H1 (cell line): ENCODE measurements at regions not wholly inside any gene's neighbourhood (a gene's known extent, or its start where the extent isn't known, plus 50 kb on each side); places are given as distances from the start of the nearest gene placed in this dataset.

ENCODE experiments used
- CTCF ChIA-PET: fragments of 300-600 bp; sonication (Branson Sonifier 250); formaldehyde crosslinking; loops from one replicate; lab custom pipeline; 2021; ENCODE audit not compliant: partially characterized antibody; lab: Charles Lee
- POLR2A ChIA-PET: fragments of 300-600 bp; sonication (Branson Sonifier 250); formaldehyde crosslinking; loops from one replicate; lab custom pipeline; 2021; ENCODE audit warnings: inconsistent platforms; ENCODE audit not compliant: partially characterized antibody; lab: Charles Lee
- DNase-seq, 2 experiments: peaks; one replicate each; pipeline versions ENCODE4 v3.0.0 to v3.0.0-alpha.2; 2010 to 2022; ENCODE audit warnings: low spot score in 2 of 2, low read depth in 1 of 2, mixed read lengths in 1 of 2
- FAIRE-seq: peaks from 2 replicates; lab custom pipeline; 2011; peaks lifted over from hg19 to GRCh38; lab: Jason Lieb, UNC
- H2AFZ ChIP-seq: 2 replicates; pipeline ENCODE4 v1.8.1; 2012; ENCODE audit warnings: low read length, inconsistent platforms
- H2AK5ac ChIP-seq: 2 replicates; pipeline ENCODE4 v1.6.1; 2013; ENCODE audit warnings: low read depth, low read length
- H2BK120ac ChIP-seq: replicated peaks from 2 replicates; pipeline ENCODE3; 2013; ENCODE audit warnings: low read depth, low read length, inconsistent platforms
- H2BK12ac ChIP-seq: 2 replicates; pipeline ENCODE4 v1.6.1; 2013; ENCODE audit warnings: low read depth, low read length
- H2BK15ac ChIP-seq: 2 replicates; pipeline ENCODE4 v1.6.1; 2013; ENCODE audit warnings: low read length
- H2BK20ac ChIP-seq: 2 replicates; pipeline ENCODE4 v1.6.1; 2013; ENCODE audit warnings: low read length
- H2BK5ac ChIP-seq: 2 replicates; pipeline ENCODE4 v1.6.1; 2013; ENCODE audit warnings: low read depth, low read length
- H3K14ac ChIP-seq: 2 replicates; pipeline ENCODE4 v1.6.1; 2013; ENCODE audit warnings: inconsistent platforms; ENCODE audit not compliant: insufficient read length
- H3K18ac ChIP-seq: 2 replicates; pipeline ENCODE4 v1.6.1; 2013; ENCODE audit warnings: low read length; ENCODE audit errors: extremely low read depth
- H3K23ac ChIP-seq: 2 replicates; pipeline ENCODE4 v1.6.1; 2013; ENCODE audit warnings: inconsistent platforms; ENCODE audit not compliant: insufficient read length
- H3K23me2 ChIP-seq: 2 replicates; pipeline ENCODE4 v1.6.1; 2013; ENCODE audit warnings: low read depth, low read length
- H3K27ac ChIP-seq: 2 replicates; pipeline ENCODE4 v1.6.1; 2011; ENCODE audit warnings: low read depth, low read length, inconsistent platforms
- H3K27me3 ChIP-seq, 4 experiments: replicated peaks in 1 of 4; 1 replicate in 1 of 4; 2 replicates in 3 of 4; pipeline versions ENCODE4 v1.6.1 to v1.8.1; 2011 to 2013; ENCODE audit warnings: low read length in 3 of 4, mild to moderate bottlenecking in 3 of 4, inconsistent platforms in 2 of 4, mixed read lengths in 2 of 4, moderate library complexity in 1 of 4; ENCODE audit not compliant: control insufficient read depth in 3 of 4, insufficient read depth in 3 of 4; ENCODE audit errors: extremely low read depth in 1 of 4
- H3K36me3 ChIP-seq, 4 experiments: 2 replicates each; pipeline versions ENCODE4 v1.6.1 to v1.8.1; 2011 to 2013; ENCODE audit warnings: mild to moderate bottlenecking in 4 of 4, low read length in 3 of 4, moderate library complexity in 2 of 4, control low read depth in 1 of 4, inconsistent platforms in 1 of 4; ENCODE audit not compliant: insufficient read depth in 4 of 4, control insufficient read depth in 2 of 4
- H3K4ac ChIP-seq: replicated peaks from 2 replicates; pipeline ENCODE3; 2013; ENCODE audit warnings: low read length, low read depth, mixed read lengths, inconsistent platforms; ENCODE audit not compliant: insufficient read length
- H3K4me1 ChIP-seq, 4 experiments: replicated peaks in 1 of 4; 1 replicate in 1 of 4; 2 replicates in 3 of 4; pipeline versions ENCODE4 v1.6.1 to v1.8.1; 2011 to 2013; ENCODE audit warnings: low read length in 3 of 4, inconsistent platforms in 2 of 4, mixed read lengths in 1 of 4; ENCODE audit not compliant: insufficient read depth in 4 of 4, control insufficient read depth in 3 of 4
- H3K4me2 ChIP-seq, 2 experiments: 2 replicates each; pipeline versions ENCODE4 v1.6.1 to v1.8.1; 2011 to 2013; ENCODE audit warnings: low read depth in 2 of 2, low read length in 2 of 2, control low read depth in 1 of 2, inconsistent platforms in 1 of 2, mild to moderate bottlenecking in 1 of 2; ENCODE audit not compliant: insufficient read depth in 1 of 2
- H3K4me3 ChIP-seq, 4 experiments: fragments of 200-600, 300-600 bp in 1 of 4; sonication (generic), shearing (Covaris generic), sonication (Bioruptor Twin) in 1 of 4; 2 replicates each; pipeline versions ENCODE4 v1.5.1 to v1.8.1; 2011 to 2016; ENCODE audit warnings: low read length in 4 of 4, low read depth in 3 of 4, control low read depth in 2 of 4, inconsistent platforms in 2 of 4, mild to moderate bottlenecking in 2 of 4, mixed read lengths in 1 of 4, moderate library complexity in 1 of 4; ENCODE audit not compliant: insufficient read depth in 2 of 4; ENCODE audit errors: extremely low read depth in 1 of 4
- H3K56ac ChIP-seq: replicated peaks from 2 replicates; pipeline ENCODE3; 2013; ENCODE audit warnings: low read depth, mild to moderate bottlenecking, mixed read lengths, low read length, inconsistent platforms; ENCODE audit not compliant: insufficient read length
- H3K79me1 ChIP-seq: 2 replicates; pipeline ENCODE4 v1.6.1; 2013; ENCODE audit warnings: low read depth, low read length, control low read depth
- H3K79me2 ChIP-seq, 2 experiments: 2 replicates each; pipeline versions ENCODE4 v1.6.1 to v1.8.1; 2012 to 2013; ENCODE audit warnings: low read length in 2 of 2, mild to moderate bottlenecking in 2 of 2, inconsistent platforms in 1 of 2; ENCODE audit not compliant: insufficient read depth in 2 of 2, control insufficient read depth in 1 of 2
- H3K9ac ChIP-seq, 4 experiments: replicated peaks in 1 of 4; 1 replicate in 1 of 4; 2 replicates in 3 of 4; pipeline versions ENCODE4 v1.6.1 to v1.8.1; 2011 to 2013; ENCODE audit warnings: low read depth in 3 of 4, low read length in 3 of 4, control low read depth in 2 of 4, mild to moderate bottlenecking in 2 of 4, moderate library complexity in 2 of 4, inconsistent platforms in 1 of 4; ENCODE audit errors: extremely low read depth in 1 of 4
- H3K9me3 ChIP-seq, 2 experiments: 2 replicates each; pipeline versions ENCODE4 v1.6.1 to v1.8.1; 2012 to 2013; ENCODE audit warnings: mild to moderate bottlenecking in 2 of 2, moderate library complexity in 2 of 2, control low read depth in 1 of 2, inconsistent platforms in 1 of 2, low read depth in 1 of 2, low read length in 1 of 2, mixed read lengths in 1 of 2; ENCODE audit not compliant: insufficient read depth in 2 of 2
- H4K20me1 ChIP-seq, 2 experiments: replicated peaks in 1 of 2; 2 replicates each; pipeline versions ENCODE3 to v1.8.1; 2011 to 2013; ENCODE audit warnings: inconsistent platforms in 2 of 2, low read length in 2 of 2, mild to moderate bottlenecking in 1 of 2; ENCODE audit not compliant: insufficient read depth in 2 of 2, control insufficient read depth in 1 of 2
- H4K5ac ChIP-seq: 2 replicates; pipeline ENCODE4 v1.6.1; 2013; ENCODE audit warnings: low read length, low read depth, mixed read lengths, inconsistent platforms; ENCODE audit not compliant: insufficient read length
- H4K8ac ChIP-seq: 2 replicates; pipeline ENCODE4 v1.8.0; 2013; ENCODE audit warnings: mild to moderate bottlenecking, moderate library complexity, low read length, inconsistent platforms; ENCODE audit not compliant: insufficient read depth; ENCODE audit errors: extremely low read depth
- H4K91ac ChIP-seq: replicated peaks from 2 replicates; pipeline ENCODE3; 2013; ENCODE audit warnings: low read length, mixed read lengths, inconsistent platforms; ENCODE audit not compliant: insufficient read length
- PHF8 ChIP-seq: fragments of 200-600 bp; sonication (generic); conservative IDR thresholded peaks from 2 replicates; pipeline ENCODE4 v1.7.1; 2012; ENCODE audit warnings: low read depth, mild to moderate bottlenecking, inconsistent platforms, low read length, moderate library complexity
- POLR2AphosphoS5 ChIP-seq: IDR thresholded peaks from 2 replicates; pipeline ENCODE4 v1.6.1; 2011; ENCODE audit warnings: low read depth, low read length
- SP2 ChIP-seq: IDR thresholded peaks from 2 replicates; pipeline ENCODE4 v1.6.1; 2012; ENCODE audit warnings: mild to moderate bottlenecking, low read length, inconsistent platforms
- YY1 ChIP-seq: IDR thresholded peaks from 2 replicates; pipeline ENCODE4 v1.6.1; 2011; ENCODE audit warnings: low read depth, mild to moderate bottlenecking, low read length
- WGBS, 2 experiments: shearing (Covaris generic) in 1 of 2; methylation state at CpG; one replicate each; pipeline versions ENCODE4 v1.1.6 to v1.1.7; 2013 to 2015; ENCODE audit warnings: low lambda C conversion rate in 2 of 2, mixed read lengths in 2 of 2, inconsistent platforms in 1 of 2, low coverage in 1 of 2, missing lambda C conversion rate in 1 of 2; ENCODE audit not compliant: insufficient replicate concordance in 2 of 2, insufficient coverage in 1 of 2, insufficient read length in 1 of 2; ENCODE audit errors: extremely low coverage in 1 of 2, missing lambda C conversion rate in 1 of 2; 5-methylcytosine and 5-hydroxymethylcytosine counted together

- Histone ChIP-seq H2AFZ (no peak overlapping the region), H2BK5ac (no peak overlapping the region), H3K9ac (no peak overlapping the region), H3K4me2 (no peak overlapping the region), H2BK20ac (no peak overlapping the region), H4K8ac (no peak overlapping the region), H2BK120ac (no peak overlapping the region), H3K14ac (no peak overlapping the region), H3K36me3 (no peaks in the 10 kb centered on the region), H3K23me2 (peaks cover 2% of the 10 kb centered on the region; the same call in 1 of the 2 replicates), H3K23ac (no peak overlapping the region), H3K79me1 (no peaks in the 10 kb centered on the region), H4K5ac (no peak overlapping the region), H3K4me3 (no peak overlapping the region), H3K27me3 (no peaks in the 10 kb centered on the region), H2AK5ac (no peak overlapping the region), H2BK12ac (no peak overlapping the region), H3K56ac (no peak overlapping the region), H4K91ac (no peak overlapping the region), H3K27ac (no peak overlapping the region), H3K4me1 (peaks cover 0 to 3% (median 0%) of the 10 kb centered on the region in 4 experiments; a peak in 2 of 7 replicates), H3K79me2 (no peaks in the 10 kb centered on the region), H2BK15ac (no peak overlapping the region), H3K9me3 (no peaks in the 10 kb centered on the region), H3K4ac (no peak overlapping the region), H3K18ac (no peak overlapping the region), H4K20me1 (no peaks in the 10 kb centered on the region)
- CTCF ChIA-PET, result interaction anchor here (1.0 to 1.2 kb wide), 3 partner anchors 20 to 221 kb away, joined by 3 to 4 read pairs (median 3); no protein-coding TSS in a partner anchor
- POLR2A ChIA-PET, result no interaction called here
- no peak for FAIRE-seq
- TF ChIP-seq POLR2AphosphoS5, result no peak
- no peak for TF ChIP-seq PHF8
- no peak for TF ChIP-seq YY1
- no peak for TF ChIP-seq SP2
- WGBS, 2 experiments, result 92% methylated on average over 3 of the region's 3 CpGs; no CpG with 5 or more reads in 1 of the 2 experiments
- no peak for DNase-seq
Observed at GRCh38 chr12:92369056-92369455, 223.4 kb upstream of the BTG1 start.
